ENCODE measurements at regions not wholly inside any gene's neighbourhood (a gene's known extent, or its start where the extent isn't known, plus 50 kb on each side); places are given as distances from the start of the nearest gene placed in this dataset.

- H3K4me1 ChIP-seq (ENCODE audit: control insufficient read depth in 1 of 2, insufficient read depth in 2 of 2, low read length in 2 of 2), result no peaks in the 10 kb centered on the region
- no peaks in the 10 kb centered on the region for H3K79me2 ChIP-seq (ENCODE audit: insufficient read depth, low read length)
- no peak overlapping the region for H3K4me2 ChIP-seq (ENCODE audit: low read length)
- CTCF ChIA-PET, result no interaction called here
- RAD21 ChIA-PET (ENCODE audit: low non-redundant PET in 1 of 2, low total read pairs in 2 of 2, uncharacterized antibody in 2 of 2, unreplicated experiment in 2 of 2), result no interaction called here
- no peaks in the 10 kb centered on the region for H3K36me3 ChIP-seq (ENCODE audit: control insufficient read depth in 1 of 2, insufficient read depth in 2 of 2, low read length in 2 of 2)
- no peaks in the 10 kb centered on the region for H3K9me2 ChIP-seq (ENCODE audit: insufficient read depth)
- no TSS peak for BruUV-seq (replicated peaks)
- H3K4me3 ChIP-seq (replicated peaks in 1 of 2; ENCODE audit: low read depth in 1 of 2, low read length in 2 of 2), result no peak overlapping the region
- 0 out of 2 replicates have a peak, but pooled peaks cover 13% of the 10 kb centered on the region for H3K27me3 ChIP-seq (ENCODE audit: insufficient read depth, low read length)
- no peak overlapping the region for H3K9ac ChIP-seq (ENCODE audit: low read length)
- H3K9me3 ChIP-seq (ENCODE audit: control insufficient read depth in 1 of 2, insufficient read depth in 1 of 2, low read depth in 1 of 2, low read length in 2 of 2), result no peaks in the 10 kb centered on the region
- POLR2A ChIA-PET, result no interaction called here
- DNase-seq (ENCODE audit: low read depth, low spot score), result no peak
- TF ChIP-seq RAD21 (IDR thresholded peaks at IDR 0.05; ENCODE audit: low read depth), result no peak
- no peak for TF ChIP-seq POLR2AphosphoS5 (IDR thresholded peaks at IDR 0.05; ENCODE audit: low read depth, low read length)
- no peak for TF ChIP-seq SP1 (IDR thresholded peaks at IDR 0.05; ENCODE audit: low read depth)
- TF ChIP-seq CEBPB (IDR thresholded peaks at IDR 0.05; ENCODE audit: low read depth), result no peak
- no peak for TF ChIP-seq EGR1 (IDR thresholded peaks at IDR 0.05; ENCODE audit: low read depth)
- TF ChIP-seq POLR2A (IDR thresholded peaks at IDR 0.05; ENCODE audit: borderline replicate concordance, extremely low read depth, insufficient read depth, insufficient read length), result no peak
- no peak for TF ChIP-seq ZNF274 (IDR thresholded peaks at IDR 0.05; ENCODE audit: low read depth, low read length)
- no peak for TF ChIP-seq ZBTB33 (IDR thresholded peaks at IDR 0.05; ENCODE audit: extremely low read depth, insufficient replicate concordance, low read length)
- no peak for TF ChIP-seq REST (IDR thresholded peaks at IDR 0.05; ENCODE audit: low read depth)
- TF ChIP-seq TCF7L2 (IDR thresholded peaks at IDR 0.05; ENCODE audit: borderline replicate concordance, extremely low read depth, insufficient read depth, insufficient read length), result no peak
- TF ChIP-seq FOSL1 (IDR thresholded peaks at IDR 0.05; ENCODE audit: low read depth), result no peak
- TF ChIP-seq ZFX (IDR thresholded peaks at IDR 0.05), result no peak
- TF ChIP-seq SRF (IDR thresholded peaks at IDR 0.05; ENCODE audit: low read depth), result no peak
- H3K27ac ChIP-seq (ENCODE audit: low read depth, low read length), result no peak overlapping the region
- no peak for ATAC-seq
- H4K20me1 ChIP-seq (ENCODE audit: insufficient read depth), result no peaks in the 10 kb centered on the region
- intact Hi-C loops (cut with micrococcal nuclease), result no loop called here
- H2AFZ ChIP-seq (ENCODE audit: low read depth, low read length, poor library complexity, severe bottlenecking), result no peak overlapping the region
Observed at GRCh38 chr12:115261691-115262398, 577.9 kb upstream of the TBX3 start.

Data from HCT116 (cell line).